B cell (primary cell): ENCODE measurements at regions not wholly inside any gene's neighbourhood (a gene's known extent, or its start where the extent isn't known, plus 50 kb on each side); places are given as distances from the start of the nearest gene placed in this dataset.
A peak's percentile ranks its signal among the peaks of the same experiment; 100 is the strongest.
"Not testable (repeated sequence)": the region's sequence is repeated elsewhere in the genome, so short reads cannot be mapped to it uniquely, and the experiment has no call there.

Source experiments
- ATAC-seq: fragments of 200-7000 bp; cut with Tn5 transposase; one replicate; pipeline ENCODE4 v1.10.0; 2021; ENCODE audit warnings: low read depth, mild to moderate bottlenecking, moderate number of reproducible peaks, moderate library complexity
- CTCF ChIA-PET: fragments of 350-600 bp; sonication (Branson Sonifier 250); formaldehyde crosslinking; loops from one replicate; lab custom pipeline; 2021; ENCODE audit warnings: antibody characterized with exemption, inconsistent platforms; lab: Charles Lee
- POLR2A ChIA-PET: fragments of 350-600 bp; sonication (Branson Sonifier 250); formaldehyde crosslinking; loops from one replicate; lab custom pipeline; 2021; ENCODE audit warnings: antibody characterized with exemption; lab: Charles Lee
- DNase-seq: peaks from one replicate; pipeline ENCODE4 v3.0.0; 2013
- H2AFZ ChIP-seq: 2 replicates; pipeline ENCODE4 v1.6.1; 2012; ENCODE audit warnings: mild to moderate bottlenecking, low read depth, low read length; ENCODE audit not compliant: insufficient read depth, poor library complexity, severe bottlenecking
- H3K27ac ChIP-seq, 2 donors: 1 replicate in 1 of 2; 2 replicates in 1 of 2; pipeline ENCODE4 v1.5.1; 2012 to 2013; ENCODE audit warnings: low read length in 2 of 2, mild to moderate bottlenecking in 2 of 2, moderate library complexity in 1 of 2
- H3K27me3 ChIP-seq, 4 experiments: fragments of 200-600 bp in 1 of 4; sonication (generic) in 1 of 4; replicated peaks in 1 of 4; 1 replicate in 2 of 4; 2 replicates in 2 of 4; pipeline versions ENCODE4 v1.6.1 to v1.7.0; 2013 to 2016; ENCODE audit warnings: low read length in 3 of 4, mild to moderate bottlenecking in 2 of 4, mixed read lengths in 1 of 4, moderate library complexity in 1 of 4; ENCODE audit not compliant: insufficient read depth in 4 of 4, control insufficient read depth in 3 of 4; ENCODE audit errors: control extremely low read depth in 1 of 4
- H3K36me3 ChIP-seq, 2 experiments: replicated peaks in 1 of 2; 1 replicate in 1 of 2; 2 replicates in 1 of 2; pipeline versions ENCODE4 v1.6.1 to v1.7.1; 2013; ENCODE audit warnings: low read length in 1 of 2; ENCODE audit not compliant: insufficient read depth in 2 of 2, control insufficient read depth in 1 of 2; ENCODE audit errors: control extremely low read depth in 1 of 2, extremely low read depth in 1 of 2
- H3K4me1 ChIP-seq, 2 donors: fragments of 200-600 bp in 1 of 2; sonication (generic) in 1 of 2; 1 replicate in 1 of 2; 2 replicates in 1 of 2; pipeline versions ENCODE4 v1.5.1 to v1.6.1; 2013 to 2017; ENCODE audit warnings: low read length in 2 of 2; ENCODE audit not compliant: control insufficient read depth in 2 of 2, insufficient read depth in 2 of 2
- H3K4me2 ChIP-seq: replicated peaks from 2 replicates; pipeline ENCODE3; 2012; ENCODE audit warnings: mild to moderate bottlenecking, low read depth, low read length; ENCODE audit not compliant: poor library complexity, severe bottlenecking
- H3K4me3 ChIP-seq, 5 experiments: fragments of 200-600 bp in 1 of 5; sonication (generic) in 1 of 5; 1 replicate in 3 of 5; 2 replicates in 2 of 5; pipeline versions ENCODE4 v1.5.1 to v1.7.0; 2011 to 2016; ENCODE audit warnings: low read length in 4 of 5, mild to moderate bottlenecking in 4 of 5, low read depth in 2 of 5, control low read depth in 1 of 5, moderate library complexity in 1 of 5; ENCODE audit not compliant: insufficient read depth in 1 of 5; ENCODE audit errors: control extremely low read depth in 1 of 5, extremely low read depth in 1 of 5
- H3K79me2 ChIP-seq: fragments of 200-600 bp; sonication (generic); one replicate; pipeline ENCODE4 v1.6.0; 2016; ENCODE audit warnings: low read length; ENCODE audit not compliant: control insufficient read depth, insufficient read depth
- H3K9ac ChIP-seq: fragments of 200-600 bp; sonication (generic); 2 replicates; pipeline ENCODE4 v1.6.1; 2017; ENCODE audit warnings: mild to moderate bottlenecking, low read length, moderate library complexity
- H3K9me3 ChIP-seq, 3 donors: one replicate each; pipeline versions ENCODE4 v1.6.1 to v1.7.1; 2013; ENCODE audit warnings: low read length in 2 of 3; ENCODE audit not compliant: control insufficient read depth in 2 of 3, insufficient read depth in 1 of 3; ENCODE audit errors: control extremely low read depth in 1 of 3
- H4K20me1 ChIP-seq: 2 replicates; pipeline ENCODE4 v1.6.0; 2012; ENCODE audit warnings: mild to moderate bottlenecking, low read length; ENCODE audit not compliant: insufficient read depth, control insufficient read depth, poor library complexity, severe bottlenecking
- H3K27ac Mint-ChIP-seq: one replicate; pipeline ENCODE4 v1.8.0; 2021; ENCODE audit warnings: mixed read lengths
- H3K27me3 Mint-ChIP-seq: one replicate; pipeline ENCODE4 v1.8.0; 2021; ENCODE audit warnings: mixed read lengths
- H3K4me1 Mint-ChIP-seq: one replicate; pipeline ENCODE4 v1.8.0; 2021; ENCODE audit warnings: mixed read lengths
- H3K4me3 Mint-ChIP-seq: one replicate; pipeline ENCODE4 v1.8.0; 2021; ENCODE audit warnings: mixed read lengths
- H3K9me3 Mint-ChIP-seq: one replicate; pipeline ENCODE4 v1.8.0; 2022; ENCODE audit warnings: mixed read lengths; ENCODE audit not compliant: insufficient read depth
- CTCF ChIP-seq: fragments of 200-600 bp; IDR thresholded peaks from one replicate; pipeline ENCODE4 v1.8.0; 2022; ENCODE audit warnings: antibody characterized with exemption, mild to moderate bottlenecking
- EZH2 ChIP-seq: IDR thresholded peaks from 2 replicates; pipeline ENCODE4 v1.6.1; 2012; ENCODE audit warnings: borderline replicate concordance, low read depth, mild to moderate bottlenecking, moderate library complexity, low read length; ENCODE audit not compliant: insufficient read depth, poor library complexity, severe bottlenecking
- WGBS: methylation state at CpG from one replicate; pipeline ENCODE4 v1.1.5; 2013; ENCODE audit warnings: missing lambda C conversion rate; ENCODE audit not compliant: insufficient coverage; 5-methylcytosine and 5-hydroxymethylcytosine counted together
- intact Hi-C: fragments of 100-400 bp; cut with micrococcal nuclease; formaldehyde crosslinking; loops from one replicate; pipeline ENCODE4 v1.10.0; 2022

DNA sequence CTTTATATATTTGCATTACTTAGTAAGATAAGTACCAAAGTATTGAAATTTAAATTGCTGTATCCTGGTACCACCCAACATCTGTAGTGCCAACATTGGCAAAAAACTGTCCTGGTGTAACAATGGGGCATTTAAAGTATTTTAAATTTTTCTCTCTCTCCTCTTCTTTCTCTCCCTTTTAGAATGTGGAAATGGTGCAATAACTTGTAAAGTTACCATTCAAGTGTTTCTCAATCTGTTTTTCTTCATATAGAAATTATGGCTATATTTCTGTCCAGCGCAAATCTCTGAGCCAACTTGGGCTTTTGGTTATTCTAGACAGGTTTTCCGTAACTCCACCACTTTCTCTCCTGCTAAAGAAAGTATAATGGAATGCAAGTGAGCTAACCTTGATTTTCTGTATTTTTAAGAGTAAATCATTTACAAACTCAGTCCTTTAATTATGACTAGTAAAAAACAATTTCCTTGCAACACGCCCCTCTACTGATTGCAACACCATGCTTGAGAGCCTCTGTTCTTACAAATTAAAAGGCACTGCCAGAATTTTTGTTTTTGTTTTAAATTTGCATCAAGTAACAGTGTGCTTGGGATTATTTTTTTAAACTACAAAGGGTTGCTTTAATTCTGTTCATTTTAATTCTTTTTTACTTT is 324.2 kb upstream of the CITED2 start:
- WGBS = no CpG with 5 or more reads among the region's 3 CpGs
- no peak overlapping the region for H3K4me3 ChIP-seq
- H3K36me3 ChIP-seq = no peaks in the 10 kb centered on the region
- ChIA-PET CTCF (interaction anchor here (0.6 kb wide), 1 partner anchor 1094 kb away, joined by 4 read pairs; no protein-coding TSS in a partner anchor), POLR2A (no interaction called here)
- no peak overlapping the region for H3K27ac ChIP-seq
- no peaks in the 10 kb centered on the region for H4K20me1 ChIP-seq
- no peak overlapping the region for H3K27ac Mint-ChIP-seq
- TF ChIP-seq CTCF = no peak
- no peak for TF ChIP-seq EZH2
- H3K27me3 Mint-ChIP-seq = peaks cover 4% of the 10 kb centered on the region
- no peaks in the 10 kb centered on the region for H3K4me1 Mint-ChIP-seq
- H3K9me3 Mint-ChIP-seq = no peaks in the 10 kb centered on the region
- H3K4me2 ChIP-seq = no peak overlapping the region
- no peaks in the 10 kb centered on the region for H3K4me1 ChIP-seq
- H3K27me3 ChIP-seq = peaks cover 0 to 3% (median 0%) of the 10 kb centered on the region in 4 experiments
- H3K79me2 ChIP-seq = no peaks in the 10 kb centered on the region
- no peak overlapping the region for H2AFZ ChIP-seq
- no peaks in the 10 kb centered on the region for H3K9me3 ChIP-seq
- intact Hi-C loops = no loop called here
- DNase-seq (no peak), ATAC-seq (no peak)
- H3K9ac ChIP-seq = no peak overlapping the region
- H3K4me3 Mint-ChIP-seq = no peak overlapping the region

- H3K36me3 ChIP-seq, POLR2A ChIA-PET, H3K27ac ChIP-seq, H3K4me2 ChIP-seq, H3K79me2 ChIP-seq, H3K27ac Mint-ChIP-seq, CTCF ChIA-PET, H4K20me1 ChIP-seq, H3K4me3 Mint-ChIP-seq, H3K9ac ChIP-seq, H3K9me3 ChIP-seq, H3K4me1 ChIP-seq, H3K4me1 Mint-ChIP-seq, DNase-seq, intact Hi-C loops, H2AFZ ChIP-seq, H3K27me3 ChIP-seq, H3K27me3 Mint-ChIP-seq, H3K9me3 Mint-ChIP-seq, ATAC-seq, H3K4me3 ChIP-seq: not testable (repeated sequence)
- 91% methylated on average over 19 of the region's 23 CpGs for WGBS
Observed at GRCh38 chr6:139697856-139698255, 323.4 kb upstream of the CITED2 start.

DNA sequence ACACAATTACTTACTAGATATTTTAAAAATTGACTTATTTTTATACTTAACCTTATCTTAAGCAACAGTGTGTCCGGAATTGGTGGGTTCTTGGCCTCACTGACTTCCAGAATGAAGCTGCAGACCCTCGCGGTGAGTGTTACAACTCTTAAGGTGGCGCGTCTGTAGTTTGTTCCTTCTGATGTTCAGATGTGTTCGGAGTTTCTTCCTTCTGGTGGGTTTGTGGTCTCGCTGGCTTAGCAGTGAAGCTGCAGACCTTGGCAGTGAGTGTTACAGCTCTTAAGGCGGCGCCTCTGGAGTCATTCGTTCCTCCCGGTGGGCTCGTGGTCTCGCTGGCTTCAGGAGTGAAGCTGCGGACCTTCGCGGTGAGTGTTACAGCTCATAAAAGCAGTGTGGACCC is 322.5 kb upstream of the CITED2 start:
- H3K4me2 ChIP-seq, H3K79me2 ChIP-seq, DNase-seq, H4K20me1 ChIP-seq, H3K9me3 Mint-ChIP-seq, H3K4me3 ChIP-seq, H3K36me3 ChIP-seq, H2AFZ ChIP-seq, ATAC-seq, H3K27ac Mint-ChIP-seq, H3K27ac ChIP-seq, CTCF ChIA-PET, H3K27me3 ChIP-seq, POLR2A ChIA-PET, H3K9me3 ChIP-seq, H3K4me1 ChIP-seq, H3K4me1 Mint-ChIP-seq, intact Hi-C loops, H3K9ac ChIP-seq: not testable (repeated sequence)
- H3K4me3 Mint-ChIP-seq = peak overlapping the region; percentile 63
- peaks cover 16% of the 10 kb centered on the region for H3K27me3 Mint-ChIP-seq
- 77% methylated on average over 16 of the region's 16 CpGs for WGBS
